Lower leg skin (tissue), 4 donors: ENCODE measurements at regions not wholly inside any gene's neighbourhood (a gene's known extent, or its start where the extent isn't known, plus 50 kb on each side); places are given as distances from the start of the nearest gene placed in this dataset.

Experiments used
- DNase-seq, 2 donors: peaks; one replicate each; pipeline ENCODE4 v3.0.0-alpha.2; 2019; ENCODE audit warnings: low spot score in 2 of 2
- H3K4me3 ChIP-seq: fragments of 200-600 bp; sonication (generic); 2 replicates; pipeline ENCODE4 v1.5.1; 2017; ENCODE audit warnings: mild to moderate bottlenecking, low read depth; ENCODE audit not compliant: poor library complexity, severe bottlenecking
- CTCF ChIP-seq, 3 donors: fragments of 450-650 bp; IDR thresholded peaks; one replicate each; pipeline ENCODE4 v1.5.1; 2016; ENCODE audit warnings: antibody characterized with exemption in 3 of 3, mild to moderate bottlenecking in 3 of 3, moderate library complexity in 2 of 3
- POLR2A ChIP-seq, 2 donors: fragments of 450-650 bp; IDR thresholded peaks; one replicate each; pipeline ENCODE4 v1.6.1; 2016 to 2017; ENCODE audit warnings: antibody characterized with exemption in 2 of 2, mild to moderate bottlenecking in 1 of 2, moderate library complexity in 1 of 2
- WGBS, 2 donors: methylation state at CpG; one replicate each; pipeline ENCODE4 v1.1.5; 2018; 5-methylcytosine and 5-hydroxymethylcytosine counted together
- intact Hi-C: fragments of 100-400 bp; cut with DNase I; formaldehyde crosslinking; loops from one replicate; pipeline ENCODE4 v1.15.0; 2023; ENCODE audit warnings: low total_unique reads

- WGBS, 2 donors: 80 to 90% methylated on average over 6 of the region's 6 CpGs
- TF ChIP-seq CTCF (IDR thresholded peaks at IDR 0.05) (no peak), POLR2A (IDR thresholded peaks at IDR 0.05) (no peak)
Observed at GRCh38 chr19:5228490-5228889, 112.1 kb downstream of the PTPRS start.

GRCh38 chr19:5225486-5226345 is 114.9 kb downstream of the PTPRS start:
- TF ChIP-seq POLR2A (IDR thresholded peaks at IDR 0.05) (no peak), CTCF (IDR thresholded peaks at IDR 0.05) (no peak)
- no peak overlapping the region for H3K4me3 ChIP-seq
- WGBS, 2 donors: 79 to 86% methylated on average over 25 to 28 of the region's 28 CpGs
- intact Hi-C loops: no loop called here
- DNase-seq: no peak

More at GRCh38 chr19:5228490-5228889, 112.1 kb downstream of the PTPRS start:
- DNase-seq: no peak
- intact Hi-C loops: no loop called here
- H3K4me3 ChIP-seq: no peak overlapping the region

- WGBS, 2 donors: 91 to 94% methylated on average over 6 of the region's 6 CpGs
- DNase-seq: no peak
- H3K4me3 ChIP-seq: no peak overlapping the region
- no peak for TF ChIP-seq CTCF (IDR thresholded peaks at IDR 0.05)
- no peak for TF ChIP-seq POLR2A (IDR thresholded peaks at IDR 0.05)
- intact Hi-C loops: no loop called here
Observed at GRCh38 chr19:5224480-5224879, 116.1 kb downstream of the PTPRS start.

- H3K4me3 ChIP-seq: no peak overlapping the region
- intact Hi-C loops: no loop called here
- 96 to 98% methylated on average over 33 to 40 of the region's 53 CpGs for WGBS, 2 donors
- DNase-seq: no peak
- TF ChIP-seq POLR2A (IDR thresholded peaks at IDR 0.05): no peak
- TF ChIP-seq CTCF (IDR thresholded peaks at IDR 0.05): no peak
Observed at GRCh38 chr19:5222821-5223321, 117.7 kb downstream of the PTPRS start.

- intact Hi-C loops: no loop called here
- no peak for DNase-seq
- WGBS, 2 donors: 86 to 93% methylated on average over 22 of the region's 22 CpGs
- TF ChIP-seq POLR2A (IDR thresholded peaks at IDR 0.05) (no peak), CTCF (IDR thresholded peaks at IDR 0.05) (no peak)
- H3K4me3 ChIP-seq: no peak overlapping the region
Observed at GRCh38 chr19:5222178-5222577, 118.4 kb downstream of the PTPRS start.
